ENCODE measurements at regions not wholly inside any gene's neighbourhood (a gene's known extent, or its start where the extent isn't known, plus 50 kb on each side); places are given as distances from the start of the nearest gene placed in this dataset.

DNA sequence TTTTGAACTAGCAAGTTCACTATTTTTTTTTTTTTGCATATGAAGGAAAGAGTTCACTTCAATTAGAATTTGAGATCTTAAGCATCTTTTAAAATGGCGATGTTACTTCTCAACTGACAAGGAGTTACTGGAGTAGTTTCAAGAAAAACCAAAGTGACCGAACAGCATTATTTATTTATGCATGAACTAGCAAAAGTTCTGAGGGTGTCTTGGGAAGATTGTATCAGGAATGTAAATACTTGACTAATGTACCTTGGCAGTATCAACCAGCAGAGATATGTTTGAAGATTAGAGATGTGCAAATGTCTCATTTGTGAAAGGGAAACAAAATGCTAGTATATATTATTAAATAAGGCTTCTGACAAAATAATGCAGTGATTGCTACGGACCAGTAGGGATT, 203.9 kb downstream of the KBTBD8 start (continued):
- TF ChIP-seq AFF4 (CRISPR knock-in tag; IDR thresholded peaks at IDR 0.05; ENCODE audit: borderline replicate concordance) (no peak), SOX15 (CRISPR knock-in tag; IDR thresholded peaks at IDR 0.05) (no peak)

DNA sequence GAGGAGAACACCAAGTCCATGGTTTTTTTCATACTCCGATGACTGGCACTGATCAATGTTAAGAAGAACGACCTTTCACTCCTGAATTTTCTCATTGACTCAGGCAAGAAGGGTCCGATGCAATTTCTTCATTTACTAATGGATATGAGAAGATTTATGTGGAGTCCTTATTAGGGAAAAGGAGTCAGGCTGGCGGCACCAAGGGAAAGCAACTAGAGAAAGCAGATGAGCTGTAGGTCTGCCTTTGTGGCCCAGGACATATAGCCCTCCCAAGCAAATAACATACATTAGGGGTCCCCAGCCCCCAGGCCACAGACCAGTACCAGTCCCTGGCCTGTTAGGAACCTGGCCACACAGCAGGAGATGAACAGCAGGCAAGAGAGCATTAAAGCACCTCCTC, 206.8 kb downstream of the KBTBD8 start:
- Mint-ChIP-seq H3K36me3 (no peaks in the 10 kb centered on the region), H3K9me3 (no peaks in the 10 kb centered on the region), H3K27me3 (ENCODE audit: low read depth) (no peaks in the 10 kb centered on the region), H3K27ac (no peak overlapping the region), H3K4me3 (no peak overlapping the region), H3K4me1 (no peaks in the 10 kb centered on the region)
- TF ChIP-seq, protein P1, sequence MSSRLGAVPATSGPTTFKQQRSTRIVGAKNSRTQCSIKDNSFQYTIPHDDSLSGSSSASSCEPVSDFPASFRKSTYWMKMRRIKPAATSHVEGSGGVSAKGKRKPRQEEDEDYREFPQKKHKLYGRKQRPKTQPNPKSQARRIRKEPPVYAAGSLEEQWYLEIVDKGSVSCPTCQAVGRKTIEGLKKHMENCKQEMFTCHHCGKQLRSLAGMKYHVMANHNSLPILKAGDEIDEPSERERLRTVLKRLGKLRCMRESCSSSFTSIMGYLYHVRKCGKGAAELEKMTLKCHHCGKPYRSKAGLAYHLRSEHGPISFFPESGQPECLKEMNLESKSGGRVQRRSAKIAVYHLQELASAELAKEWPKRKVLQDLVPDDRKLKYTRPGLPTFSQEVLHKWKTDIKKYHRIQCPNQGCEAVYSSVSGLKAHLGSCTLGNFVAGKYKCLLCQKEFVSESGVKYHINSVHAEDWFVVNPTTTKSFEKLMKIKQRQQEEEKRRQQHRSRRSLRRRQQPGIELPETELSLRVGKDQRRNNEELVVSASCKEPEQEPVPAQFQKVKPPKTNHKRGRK (CRISPR knock-in tag; IDR thresholded peaks at IDR 0.05; ENCODE audit: borderline replicate concordance): no peak
- TF ChIP-seq RORB (CRISPR knock-in tag; IDR thresholded peaks at IDR 0.05): no peak
- no peak for TF ChIP-seq ZNF396 (CRISPR knock-in tag; IDR thresholded peaks at IDR 0.05; ENCODE audit: borderline replicate concordance)
- TF ChIP-seq E2F5 (CRISPR knock-in tag; IDR thresholded peaks at IDR 0.05): no peak
- no peak for TF ChIP-seq ZBTB43 (CRISPR knock-in tag; IDR thresholded peaks at IDR 0.05)
- no peak for TF ChIP-seq PRRX2 (CRISPR knock-in tag; IDR thresholded peaks at IDR 0.05)
- TF ChIP-seq, protein P2, sequence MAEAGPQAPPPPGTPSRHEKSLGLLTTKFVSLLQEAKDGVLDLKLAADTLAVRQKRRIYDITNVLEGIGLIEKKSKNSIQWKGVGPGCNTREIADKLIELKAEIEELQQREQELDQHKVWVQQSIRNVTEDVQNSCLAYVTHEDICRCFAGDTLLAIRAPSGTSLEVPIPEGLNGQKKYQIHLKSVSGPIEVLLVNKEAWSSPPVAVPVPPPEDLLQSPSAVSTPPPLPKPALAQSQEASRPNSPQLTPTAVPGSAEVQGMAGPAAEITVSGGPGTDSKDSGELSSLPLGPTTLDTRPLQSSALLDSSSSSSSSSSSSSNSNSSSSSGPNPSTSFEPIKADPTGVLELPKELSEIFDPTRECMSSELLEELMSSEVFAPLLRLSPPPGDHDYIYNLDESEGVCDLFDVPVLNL (CRISPR knock-in tag; IDR thresholded peaks at IDR 0.05; ENCODE audit: borderline replicate concordance, low read depth): no peak
- TF ChIP-seq SMAD3 (CRISPR knock-in tag; IDR thresholded peaks at IDR 0.05; ENCODE audit: borderline replicate concordance): no peak
- TF ChIP-seq FOXP1 (CRISPR knock-in tag; IDR thresholded peaks at IDR 0.05; ENCODE audit: borderline replicate concordance): no peak
- TF ChIP-seq, protein P3, sequence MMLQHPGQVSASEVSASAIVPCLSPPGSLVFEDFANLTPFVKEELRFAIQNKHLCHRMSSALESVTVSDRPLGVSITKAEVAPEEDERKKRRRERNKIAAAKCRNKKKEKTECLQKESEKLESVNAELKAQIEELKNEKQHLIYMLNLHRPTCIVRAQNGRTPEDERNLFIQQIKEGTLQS (CRISPR knock-in tag; conservative IDR thresholded peaks at IDR 0.05): no peak
- TF ChIP-seq TEAD1 (CRISPR knock-in tag; IDR thresholded peaks at IDR 0.05): no peak
- TF ChIP-seq, protein P4, sequence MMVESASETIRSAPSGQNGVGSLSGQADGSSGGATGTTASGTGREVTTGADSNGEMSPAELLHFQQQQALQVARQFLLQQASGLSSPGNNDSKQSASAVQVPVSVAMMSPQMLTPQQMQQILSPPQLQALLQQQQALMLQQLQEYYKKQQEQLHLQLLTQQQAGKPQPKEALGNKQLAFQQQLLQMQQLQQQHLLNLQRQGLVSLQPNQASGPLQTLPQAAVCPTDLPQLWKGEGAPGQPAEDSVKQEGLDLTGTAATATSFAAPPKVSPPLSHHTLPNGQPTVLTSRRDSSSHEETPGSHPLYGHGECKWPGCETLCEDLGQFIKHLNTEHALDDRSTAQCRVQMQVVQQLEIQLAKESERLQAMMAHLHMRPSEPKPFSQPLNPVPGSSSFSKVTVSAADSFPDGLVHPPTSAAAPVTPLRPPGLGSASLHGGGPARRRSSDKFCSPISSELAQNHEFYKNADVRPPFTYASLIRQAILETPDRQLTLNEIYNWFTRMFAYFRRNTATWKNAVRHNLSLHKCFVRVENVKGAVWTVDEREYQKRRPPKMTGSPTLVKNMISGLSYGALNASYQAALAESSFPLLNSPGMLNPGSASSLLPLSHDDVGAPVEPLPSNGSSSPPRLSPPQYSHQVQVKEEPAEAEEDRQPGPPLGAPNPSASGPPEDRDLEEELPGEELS (CRISPR knock-in tag; IDR thresholded peaks at IDR 0.05): no peak
- TF ChIP-seq ZNF121 (CRISPR knock-in tag; IDR thresholded peaks at IDR 0.05): no peak
- no peak for TF ChIP-seq SP1 (CRISPR knock-in tag; conservative IDR thresholded peaks at IDR 0.05)
- DNase-seq (ENCODE audit: low spot score): no peak
- POLR2A ChIA-PET: interaction anchor here (0.6 kb wide), 1 partner anchor 80 kb away, joined by 4 read pairs; no protein-coding TSS in a partner anchor
- CTCF ChIA-PET: interaction anchor here (0.7 to 1.8 kb wide), 2 partner anchors 107 to 266 kb away, joined by 5 read pairs; no protein-coding TSS in a partner anchor
- ATAC-seq: no peak

Measured in WTC11 (cell line).